ENCODE measurements at regions not wholly inside any gene's neighbourhood (a gene's known extent, or its start where the extent isn't known, plus 50 kb on each side); places are given as distances from the start of the nearest gene placed in this dataset.

GRCh38 chr3:74883222-74883621 lies 268.8 kb upstream of the CNTN3 start:
- H3K4me1 ChIP-seq: no peaks in the 10 kb centered on the region
- H3K4me3 ChIP-seq: no peak overlapping the region
- no peaks in the 10 kb centered on the region for H3K9me3 ChIP-seq
- no peak overlapping the region for H3K27ac ChIP-seq
- intact Hi-C loops (cut with DNase I; ENCODE audit: low total_unique reads): no loop called here
- no peaks in the 10 kb centered on the region for H3K27me3 ChIP-seq
- no peaks in the 10 kb centered on the region for H3K36me3 ChIP-seq (ENCODE audit: low read depth, missing control alignments)
- TF ChIP-seq CTCF (IDR thresholded peaks at IDR 0.05) (no peak), POLR2A (IDR thresholded peaks at IDR 0.05) (no peak)
- no peak for DNase-seq
- WGBS, 2 donors: 86 to 94% methylated on average over 1 of the region's 1 CpG

- Histone ChIP-seq H3K4me1 (no peaks in the 10 kb centered on the region), H3K27ac (no peak overlapping the region), H3K4me3 (no peak overlapping the region), H3K27me3 (no peaks in the 10 kb centered on the region), H3K36me3 (ENCODE audit: low read depth, missing control alignments) (no peaks in the 10 kb centered on the region), H3K9me3 (no peaks in the 10 kb centered on the region)
- intact Hi-C loops (cut with DNase I; ENCODE audit: low total_unique reads): no loop called here
- no peak for DNase-seq
- WGBS, 2 donors: 33 to 43% methylated on average over 1 of the region's 1 CpG
- TF ChIP-seq POLR2A (IDR thresholded peaks at IDR 0.05): no peak
- TF ChIP-seq CTCF (IDR thresholded peaks at IDR 0.05): no peak
Measured at GRCh38 chr3:74880237-74880636, 265.8 kb upstream of the CNTN3 start.

GRCh38 chr3:74866357-74867030 lies 252.0 kb upstream of the CNTN3 start:
- no peaks in the 10 kb centered on the region for H3K4me1 ChIP-seq
- no peak for TF ChIP-seq POLR2A (IDR thresholded peaks at IDR 0.05)
- TF ChIP-seq CTCF (IDR thresholded peaks at IDR 0.05): no peak
- intact Hi-C loops (cut with DNase I; ENCODE audit: low total_unique reads): no loop called here
- no peaks in the 10 kb centered on the region for H3K9me3 ChIP-seq
- H3K27ac ChIP-seq: no peak overlapping the region
- no peaks in the 10 kb centered on the region for H3K27me3 ChIP-seq
- no peak for DNase-seq
- H3K4me3 ChIP-seq: no peak overlapping the region
- H3K36me3 ChIP-seq (ENCODE audit: low read depth, missing control alignments): no peaks in the 10 kb centered on the region
- WGBS, 2 donors: 77 to 95% methylated on average over 1 of the region's 1 CpG

- WGBS, 2 donors: 51 to 57% methylated on average over 3 of the region's 3 CpGs
- Histone ChIP-seq H3K36me3 (ENCODE audit: low read depth, missing control alignments) (no peaks in the 10 kb centered on the region), H3K27ac (no peak overlapping the region), H3K4me3 (no peak overlapping the region), H3K4me1 (no peaks in the 10 kb centered on the region), H3K9me3 (no peaks in the 10 kb centered on the region), H3K27me3 (no peaks in the 10 kb centered on the region)
- DNase-seq: no peak
- intact Hi-C loops (cut with DNase I; ENCODE audit: low total_unique reads): no loop called here
- TF ChIP-seq CTCF (IDR thresholded peaks at IDR 0.05): no peak
- TF ChIP-seq POLR2A (IDR thresholded peaks at IDR 0.05): no peak
Measured at GRCh38 chr3:74862476-74862875, 248.0 kb upstream of the CNTN3 start.

GRCh38 chr3:74861211-74861610 lies 246.8 kb upstream of the CNTN3 start:
- WGBS, 2 donors: 84 to 87% methylated on average over 3 of the region's 3 CpGs
- TF ChIP-seq CTCF (IDR thresholded peaks at IDR 0.05) (no peak), POLR2A (IDR thresholded peaks at IDR 0.05) (no peak)
- Histone ChIP-seq H3K9me3 (no peaks in the 10 kb centered on the region), H3K4me3 (no peak overlapping the region), H3K36me3 (ENCODE audit: low read depth, missing control alignments) (no peaks in the 10 kb centered on the region), H3K27ac (no peak overlapping the region), H3K4me1 (no peaks in the 10 kb centered on the region), H3K27me3 (no peaks in the 10 kb centered on the region)
- intact Hi-C loops (cut with DNase I; ENCODE audit: low total_unique reads): no loop called here
- no peak for DNase-seq
